Spleen (tissue), 11 donors: ENCODE measurements at regions not wholly inside any gene's neighbourhood (a gene's known extent, or its start where the extent isn't known, plus 50 kb on each side); places are given as distances from the start of the nearest gene placed in this dataset.

Experiments used
- DNase-seq: peaks from one replicate; pipeline ENCODE4 v3.0.0-alpha.2; 2020
- H3K27ac ChIP-seq, 8 donors: fragments of 200-600 bp; sonication (generic) in 7 of 8; 1 replicate in 4 of 8; 2 replicates in 4 of 8; pipeline versions ENCODE4 v1.5.0 to v1.8.0; 2016 to 2021; ENCODE audit warnings: inconsistent platforms in 4 of 8, mild to moderate bottlenecking in 4 of 8, moderate library complexity in 1 of 8
- H3K27me3 ChIP-seq, 7 donors: fragments of 200-600 bp; sonication (generic) in 6 of 7; replicated peaks in 1 of 7; 1 replicate in 4 of 7; 2 replicates in 3 of 7; pipeline versions ENCODE4 v1.5.0 to v1.8.0; 2016 to 2021; ENCODE audit warnings: inconsistent platforms in 3 of 7, mild to moderate bottlenecking in 1 of 7
- H3K36me3 ChIP-seq, 6 donors: fragments of 200-600 bp; sonication (generic) in 5 of 6; 1 replicate in 4 of 6; 2 replicates in 2 of 6; pipeline versions ENCODE4 v1.5.0 to v1.8.0; 2016 to 2021; ENCODE audit warnings: inconsistent platforms in 2 of 6
- H3K4me1 ChIP-seq, 6 donors: fragments of 200-600 bp; sonication (generic) in 5 of 6; 1 replicate in 3 of 6; 2 replicates in 3 of 6; pipeline versions ENCODE4 v1.5.0 to v1.8.0; 2016 to 2021; ENCODE audit warnings: inconsistent platforms in 3 of 6
- H3K4me3 ChIP-seq, 8 donors: fragments of 200-600 bp; sonication (generic) in 7 of 8; 1 replicate in 4 of 8; 2 replicates in 4 of 8; pipeline versions ENCODE4 v1.5.0 to v1.8.0; 2016 to 2021; ENCODE audit warnings: inconsistent platforms in 4 of 8, mild to moderate bottlenecking in 4 of 8, moderate library complexity in 2 of 8
- H3K9me3 ChIP-seq, 8 donors: fragments of 200-600 bp; sonication (generic) in 7 of 8; 1 replicate in 4 of 8; 2 replicates in 4 of 8; pipeline versions ENCODE4 v1.5.0 to v1.8.0; 2016 to 2021; ENCODE audit warnings: inconsistent platforms in 4 of 8
- POLR2A ChIP-seq, 3 donors: fragments of 450-650 bp; IDR thresholded peaks; one replicate each; pipeline ENCODE4 v1.5.1; 2017; ENCODE audit warnings: antibody characterized with exemption in 3 of 3, mild to moderate bottlenecking in 1 of 3
- POLR2AphosphoS5 ChIP-seq, 3 donors: sonication (generic); formaldehyde crosslinking; IDR thresholded peaks; one replicate each; pipeline ENCODE4 v1.5.1; 2017; ENCODE audit warnings: antibody characterized with exemption in 3 of 3
- WGBS, 5 donors: extraction: QIAGEN DNeasy Blood & Tissue Kit in 3 of 5; methylation state at CpG; one replicate each; pipeline versions ENCODE4 v1.1.5 to v1.1.7; 2013 to 2018; 5-methylcytosine and 5-hydroxymethylcytosine counted together
- intact Hi-C: fragments of 100-400 bp; cut with DNase I; formaldehyde crosslinking; loops from one replicate; pipeline ENCODE4 v1.15.0; 2023; ENCODE audit warnings: low total_unique reads
- TF ChIP-seq, protein P1 (sequence below), 11 experiments: fragments of 200-600 bp in 7 of 11; fragments of 450-650 bp in 4 of 11; sonication (generic) in 4 of 11; IDR thresholded peaks in 8 of 11; conservative IDR thresholded peaks in 3 of 11; 1 replicate in 7 of 11; 2 replicates in 4 of 11; pipeline versions ENCODE4 v1.4.0 to v1.8.0; 2016 to 2021; ENCODE audit warnings: antibody characterized with exemption in 11 of 11, inconsistent platforms in 4 of 11, mild to moderate bottlenecking in 1 of 11
- donor health status: healthy with polysubstance abuse.
- donor health status: DM: no; HTN: no; CAD: no; lungs with moderate emphysema.
- donor health status: DM: no; HTN: no; CAD: no.
- donor health status: Bipolar disorder and iron deficiency.
- donor health status: healthy.
- donor health status: DM: no; HTN: no; CAD: no.
- donor health status: DM: yes; HTN: yes; CAD: no.

DNA sequence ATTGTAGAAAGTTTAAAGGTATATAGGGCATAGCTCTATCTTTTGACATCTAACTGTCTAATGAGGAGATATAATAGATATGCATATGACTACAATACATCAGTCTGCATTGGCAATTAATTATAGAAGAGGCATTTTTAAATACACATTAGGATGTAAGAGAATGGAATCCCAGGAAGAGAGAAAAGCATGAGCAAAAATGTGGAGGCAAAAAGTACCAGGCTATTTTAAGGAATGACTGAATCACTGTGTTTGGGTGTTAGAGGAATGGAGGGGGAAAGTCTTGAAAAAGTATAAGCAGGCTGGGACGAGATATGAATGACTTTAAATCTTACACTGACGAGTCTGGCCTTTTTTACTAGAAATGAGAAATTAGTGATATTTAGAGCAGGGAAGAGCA is 138.4 kb upstream of the ZNF462 start:
- no peaks in the 10 kb centered on the region for H3K4me1 ChIP-seq
- TF ChIP-seq POLR2A (IDR thresholded peaks at IDR 0.05) (no peak), POLR2AphosphoS5 (IDR thresholded peaks at IDR 0.05) (no peak)
- TF ChIP-seq, protein P1, sequence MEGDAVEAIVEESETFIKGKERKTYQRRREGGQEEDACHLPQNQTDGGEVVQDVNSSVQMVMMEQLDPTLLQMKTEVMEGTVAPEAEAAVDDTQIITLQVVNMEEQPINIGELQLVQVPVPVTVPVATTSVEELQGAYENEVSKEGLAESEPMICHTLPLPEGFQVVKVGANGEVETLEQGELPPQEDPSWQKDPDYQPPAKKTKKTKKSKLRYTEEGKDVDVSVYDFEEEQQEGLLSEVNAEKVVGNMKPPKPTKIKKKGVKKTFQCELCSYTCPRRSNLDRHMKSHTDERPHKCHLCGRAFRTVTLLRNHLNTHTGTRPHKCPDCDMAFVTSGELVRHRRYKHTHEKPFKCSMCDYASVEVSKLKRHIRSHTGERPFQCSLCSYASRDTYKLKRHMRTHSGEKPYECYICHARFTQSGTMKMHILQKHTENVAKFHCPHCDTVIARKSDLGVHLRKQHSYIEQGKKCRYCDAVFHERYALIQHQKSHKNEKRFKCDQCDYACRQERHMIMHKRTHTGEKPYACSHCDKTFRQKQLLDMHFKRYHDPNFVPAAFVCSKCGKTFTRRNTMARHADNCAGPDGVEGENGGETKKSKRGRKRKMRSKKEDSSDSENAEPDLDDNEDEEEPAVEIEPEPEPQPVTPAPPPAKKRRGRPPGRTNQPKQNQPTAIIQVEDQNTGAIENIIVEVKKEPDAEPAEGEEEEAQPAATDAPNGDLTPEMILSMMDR (IDR thresholded peaks at IDR 0.05 in 8 of 11, conservative IDR thresholded peaks at IDR 0.05 in 3 of 11), result no peak
- H3K4me3 ChIP-seq, result no peak overlapping the region
- no peak overlapping the region for H3K27ac ChIP-seq
- 77 to 90% (median 88%) methylated on average over 2 of the region's 2 CpGs for WGBS, 5 donors
- intact Hi-C loops, result no loop called here
- DNase-seq, result no peak
- H3K27me3 ChIP-seq, result no peaks in the 10 kb centered on the region
- no peaks in the 10 kb centered on the region for H3K36me3 ChIP-seq
- H3K9me3 ChIP-seq, result no peaks in the 10 kb centered on the region

DNA sequence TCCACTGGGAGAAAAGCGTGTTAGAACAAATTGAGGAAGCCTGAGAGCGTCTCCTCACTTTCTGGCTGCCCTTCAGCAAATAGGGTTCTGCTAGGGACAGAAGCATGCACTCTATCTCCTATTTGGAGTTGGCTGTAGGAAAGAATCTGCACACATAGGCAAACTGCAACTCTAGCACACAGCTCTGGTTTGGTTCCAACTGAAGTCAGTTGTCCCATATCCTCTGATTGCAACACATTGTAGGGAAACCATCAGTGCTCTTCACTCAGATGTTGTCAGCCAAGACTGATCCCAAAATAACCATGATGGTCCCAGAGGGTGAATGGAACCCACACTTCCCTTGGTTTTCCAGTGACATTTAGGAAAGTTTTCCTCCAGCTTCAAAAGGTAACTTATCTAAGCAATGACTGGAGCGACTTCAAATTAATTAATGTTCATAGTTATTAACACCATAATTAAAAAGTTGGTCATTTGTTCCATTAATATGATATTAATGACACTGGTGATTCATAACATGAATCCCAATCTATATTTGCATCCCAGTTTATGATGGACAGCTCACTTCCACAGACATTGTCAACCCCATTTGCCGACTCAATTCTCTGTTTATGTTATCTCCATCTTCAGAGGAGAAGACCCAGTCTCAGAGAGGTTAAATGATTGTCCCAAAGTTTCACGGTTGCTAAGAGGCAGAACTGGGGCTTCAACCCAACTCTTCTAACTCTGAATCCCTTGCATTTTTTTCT is 136.7 kb upstream of the ZNF462 start:
- DNase-seq, result no peak
- Histone ChIP-seq H3K36me3 (no peaks in the 10 kb centered on the region), H3K4me1 (no peaks in the 10 kb centered on the region), H3K27me3 (no peaks in the 10 kb centered on the region), H3K4me3 (no peak overlapping the region), H3K9me3 (no peaks in the 10 kb centered on the region), H3K27ac (no peak overlapping the region)
- TF ChIP-seq POLR2A (IDR thresholded peaks at IDR 0.05) (no peak), POLR2AphosphoS5 (IDR thresholded peaks at IDR 0.05) (no peak)
- TF ChIP-seq, protein P1 (IDR thresholded peaks at IDR 0.05 in 8 of 11, conservative IDR thresholded peaks at IDR 0.05 in 3 of 11), result no peak
- 75 to 91% (median 85%) methylated on average over 5 of the region's 5 CpGs for WGBS, 5 donors
- intact Hi-C loops, result no loop called here

DNA sequence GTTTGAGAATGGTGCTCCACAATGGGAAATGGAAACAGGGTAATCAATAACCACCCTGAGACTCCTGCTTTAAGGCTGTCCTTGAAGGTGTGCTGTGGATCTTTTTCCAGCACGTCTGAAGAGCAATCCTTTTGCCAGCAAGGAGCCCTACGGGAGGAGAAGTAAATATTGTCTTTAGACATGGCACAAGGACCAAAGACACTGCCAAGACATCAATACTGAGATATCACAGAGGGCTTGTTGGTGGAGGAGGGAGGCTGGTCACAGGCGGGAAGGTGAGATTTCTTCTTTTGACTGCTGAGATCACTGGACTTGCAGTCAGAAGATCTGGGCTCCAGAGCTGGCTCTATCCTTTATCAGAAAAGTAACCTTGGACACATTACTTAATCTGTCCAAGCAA is 135.0 kb upstream of the ZNF462 start:
- no peak for DNase-seq
- no peaks in the 10 kb centered on the region for H3K4me1 ChIP-seq
- TF ChIP-seq POLR2A (IDR thresholded peaks at IDR 0.05), result no peak
- TF ChIP-seq, protein P1 (IDR thresholded peaks at IDR 0.05 in 8 of 11, conservative IDR thresholded peaks at IDR 0.05 in 3 of 11), result no peak
- TF ChIP-seq POLR2AphosphoS5 (IDR thresholded peaks at IDR 0.05), result no peak
- H3K27ac ChIP-seq, result no peak overlapping the region
- intact Hi-C loops, result no loop called here
- no peaks in the 10 kb centered on the region for H3K36me3 ChIP-seq
- no peaks in the 10 kb centered on the region for H3K27me3 ChIP-seq
- 66 to 84% (median 76%) methylated on average over 3 of the region's 3 CpGs for WGBS, 5 donors
- no peaks in the 10 kb centered on the region for H3K9me3 ChIP-seq
- H3K4me3 ChIP-seq, result no peak overlapping the region

DNA sequence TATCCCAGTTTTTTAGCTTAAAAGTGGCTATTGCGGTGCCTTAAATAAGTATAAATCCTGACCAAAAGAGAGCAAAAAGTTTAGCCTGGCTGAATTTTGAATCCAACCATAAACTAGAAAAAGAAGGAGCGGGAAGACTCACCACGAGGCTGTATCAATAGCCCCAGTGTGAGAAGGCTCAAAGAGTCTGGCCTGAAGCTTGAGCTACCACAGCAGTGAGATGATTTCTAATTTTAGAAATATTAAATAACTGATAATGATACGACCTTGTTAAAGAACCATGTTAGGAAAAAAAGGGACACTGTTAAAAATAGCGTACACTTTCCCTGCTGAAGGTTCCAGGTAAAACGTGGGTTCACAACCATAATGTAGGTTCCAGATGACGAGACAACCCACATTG is 134.1 kb upstream of the ZNF462 start:
- H3K9me3 ChIP-seq, result no peaks in the 10 kb centered on the region
- H3K4me1 ChIP-seq, result no peaks in the 10 kb centered on the region
- no peaks in the 10 kb centered on the region for H3K27me3 ChIP-seq
- H3K27ac ChIP-seq, result no peak overlapping the region
- no peak for DNase-seq
- TF ChIP-seq POLR2A (IDR thresholded peaks at IDR 0.05) (no peak), POLR2AphosphoS5 (IDR thresholded peaks at IDR 0.05) (no peak)
- TF ChIP-seq, protein P1 (IDR thresholded peaks at IDR 0.05 in 8 of 11, conservative IDR thresholded peaks at IDR 0.05 in 3 of 11), result no peak
- 76 to 93% (median 86%) methylated on average over 7 of the region's 7 CpGs for WGBS, 5 donors
- no peak overlapping the region for H3K4me3 ChIP-seq
- H3K36me3 ChIP-seq, result no peaks in the 10 kb centered on the region
- intact Hi-C loops, result no loop called here
